ENCODE measurements at regions not wholly inside any gene's neighbourhood (a gene's known extent, or its start where the extent isn't known, plus 50 kb on each side); places are given as distances from the start of the nearest gene placed in this dataset.
A peak's percentile ranks its signal among the peaks of the same experiment; 100 is the strongest.

- H3K36me3 ChIP-seq: no peaks in the 10 kb centered on the region
- H3K9me3 ChIP-seq: no peaks in the 10 kb centered on the region
- DNase-seq (no peak), ATAC-seq (ENCODE audit: low FRiP score in 2 of 2) (peak; percentile 73 to 81)
- H3K27me3 ChIP-seq: no peaks in the 10 kb centered on the region
- H3K4me1 ChIP-seq: peaks cover 0 to 7% (median 0%) of the 10 kb centered on the region in 4 donors
- no peak overlapping the region for H3K4me3 ChIP-seq
- TF ChIP-seq, protein P1, sequence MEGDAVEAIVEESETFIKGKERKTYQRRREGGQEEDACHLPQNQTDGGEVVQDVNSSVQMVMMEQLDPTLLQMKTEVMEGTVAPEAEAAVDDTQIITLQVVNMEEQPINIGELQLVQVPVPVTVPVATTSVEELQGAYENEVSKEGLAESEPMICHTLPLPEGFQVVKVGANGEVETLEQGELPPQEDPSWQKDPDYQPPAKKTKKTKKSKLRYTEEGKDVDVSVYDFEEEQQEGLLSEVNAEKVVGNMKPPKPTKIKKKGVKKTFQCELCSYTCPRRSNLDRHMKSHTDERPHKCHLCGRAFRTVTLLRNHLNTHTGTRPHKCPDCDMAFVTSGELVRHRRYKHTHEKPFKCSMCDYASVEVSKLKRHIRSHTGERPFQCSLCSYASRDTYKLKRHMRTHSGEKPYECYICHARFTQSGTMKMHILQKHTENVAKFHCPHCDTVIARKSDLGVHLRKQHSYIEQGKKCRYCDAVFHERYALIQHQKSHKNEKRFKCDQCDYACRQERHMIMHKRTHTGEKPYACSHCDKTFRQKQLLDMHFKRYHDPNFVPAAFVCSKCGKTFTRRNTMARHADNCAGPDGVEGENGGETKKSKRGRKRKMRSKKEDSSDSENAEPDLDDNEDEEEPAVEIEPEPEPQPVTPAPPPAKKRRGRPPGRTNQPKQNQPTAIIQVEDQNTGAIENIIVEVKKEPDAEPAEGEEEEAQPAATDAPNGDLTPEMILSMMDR (IDR thresholded peaks at IDR 0.05): peak; percentile 41 to 79 (median 61)
- TF ChIP-seq POLR2A (IDR thresholded peaks at IDR 0.05) (no peak), EP300 (IDR thresholded peaks at IDR 0.05) (no peak), POLR2AphosphoS5 (IDR thresholded peaks at IDR 0.05) (no peak)
- H3K27ac ChIP-seq: no peak overlapping the region
Measured at GRCh38 chr3:59212128-59212779, 162.4 kb upstream of the CFAP20DC start.

- DNase-seq: no peak
- Histone ChIP-seq H3K36me3 (no peaks in the 10 kb centered on the region), H3K27ac (no peak overlapping the region), H3K9me3 (no peaks in the 10 kb centered on the region), H3K4me3 (no peak overlapping the region), H3K4me1 (peaks cover 0 to 7% (median 0%) of the 10 kb centered on the region in 4 donors), H3K27me3 (no peaks in the 10 kb centered on the region)
- WGBS, 2 donors: 44 to 47% methylated on average over 2 of the region's 2 CpGs
- no peak for ATAC-seq (ENCODE audit: low FRiP score in 2 of 2)
- no peak for TF ChIP-seq POLR2A (IDR thresholded peaks at IDR 0.05)
- TF ChIP-seq, protein P1 (IDR thresholded peaks at IDR 0.05): no peak
Measured at GRCh38 chr3:59210260-59210659, 160.4 kb upstream of the CFAP20DC start.

GRCh38 chr3:59192473-59192872 lies 142.6 kb upstream of the CFAP20DC start:
- TF ChIP-seq POLR2A (IDR thresholded peaks at IDR 0.05): no peak
- TF ChIP-seq, protein P1 (IDR thresholded peaks at IDR 0.05): no peak
- no peak for TF ChIP-seq POLR2AphosphoS5 (IDR thresholded peaks at IDR 0.05)
- TF ChIP-seq EP300 (IDR thresholded peaks at IDR 0.05): no peak
- H3K4me1 ChIP-seq: no peaks in the 10 kb centered on the region
- no peak overlapping the region for H3K27ac ChIP-seq
- ATAC-seq (ENCODE audit: low FRiP score in 2 of 2): no peak
- no peak overlapping the region for H3K4me3 ChIP-seq
- H3K9me3 ChIP-seq: no peaks in the 10 kb centered on the region
- no peaks in the 10 kb centered on the region for H3K36me3 ChIP-seq
- H3K27me3 ChIP-seq: no peaks in the 10 kb centered on the region
- DNase-seq: no peak

- no peak for DNase-seq
- no peak for ATAC-seq (ENCODE audit: low FRiP score in 2 of 2)
- Histone ChIP-seq H3K4me1 (no peaks in the 10 kb centered on the region), H3K4me3 (no peak overlapping the region), H3K36me3 (no peaks in the 10 kb centered on the region), H3K9me3 (no peaks in the 10 kb centered on the region), H3K27ac (no peak overlapping the region), H3K27me3 (no peaks in the 10 kb centered on the region)
- WGBS, 2 donors: 91% methylated on average over 2 of the region's 2 CpGs
- TF ChIP-seq, protein P1 (IDR thresholded peaks at IDR 0.05): no peak
- TF ChIP-seq POLR2AphosphoS5 (IDR thresholded peaks at IDR 0.05): no peak
- TF ChIP-seq POLR2A (IDR thresholded peaks at IDR 0.05): no peak
- no peak for TF ChIP-seq EP300 (IDR thresholded peaks at IDR 0.05)
Measured at GRCh38 chr3:59191651-59192050, 141.8 kb upstream of the CFAP20DC start.

GRCh38 chr3:59189939-59190338 lies 140.1 kb upstream of the CFAP20DC start:
- no peak overlapping the region for H3K4me3 ChIP-seq
- no peak overlapping the region for H3K27ac ChIP-seq
- H3K4me1 ChIP-seq: no peaks in the 10 kb centered on the region
- WGBS, 2 donors: 79 to 83% methylated on average over 5 of the region's 5 CpGs
- DNase-seq (no peak), ATAC-seq (ENCODE audit: low FRiP score in 2 of 2) (no peak)
- TF ChIP-seq EP300 (IDR thresholded peaks at IDR 0.05) (no peak), POLR2A (IDR thresholded peaks at IDR 0.05) (no peak), POLR2AphosphoS5 (IDR thresholded peaks at IDR 0.05) (no peak)
- TF ChIP-seq, protein P1 (IDR thresholded peaks at IDR 0.05): no peak
- H3K27me3 ChIP-seq: no peaks in the 10 kb centered on the region
- no peaks in the 10 kb centered on the region for H3K9me3 ChIP-seq
- no peaks in the 10 kb centered on the region for H3K36me3 ChIP-seq
